Ishikawa (cell line): ENCODE measurements at regions not wholly inside any gene's neighbourhood (a gene's known extent, or its start where the extent isn't known, plus 50 kb on each side); places are given as distances from the start of the nearest gene placed in this dataset.

Source experiments
- CEBPB ChIP-seq: IDR thresholded peaks from 2 replicates; pipeline ENCODE4 v1.6.1; 2012
- CREB1 ChIP-seq: IDR thresholded peaks from 2 replicates; pipeline ENCODE4 v1.6.1; 2012; ENCODE audit warnings: low read depth
- EGR1 ChIP-seq: IDR thresholded peaks from 2 replicates; pipeline ENCODE4 v1.6.1; 2012
- EP300 ChIP-seq: IDR thresholded peaks from 2 replicates; pipeline ENCODE4 v1.6.1; 2012; ENCODE audit warnings: borderline replicate concordance
- FOXM1 ChIP-seq: IDR thresholded peaks from 2 replicates; pipeline ENCODE4 v1.6.1; 2012; ENCODE audit warnings: low read depth, borderline replicate concordance
- MAX ChIP-seq: IDR thresholded peaks from 2 replicates; pipeline ENCODE4 v1.6.1; 2012
- NFIC ChIP-seq: IDR thresholded peaks from 2 replicates; pipeline ENCODE4 v1.6.1; 2012
- RAD21 ChIP-seq: IDR thresholded peaks from 2 replicates; pipeline ENCODE4 v1.6.1; 2012; ENCODE audit warnings: low read depth
- TAF1 ChIP-seq: IDR thresholded peaks from 2 replicates; pipeline ENCODE4 v1.6.1; 2012; ENCODE audit warnings: low read depth, mild to moderate bottlenecking
- TCF12 ChIP-seq: IDR thresholded peaks from 2 replicates; pipeline ENCODE4 v1.6.1; 2012; ENCODE audit warnings: low read depth
- TEAD4 ChIP-seq: IDR thresholded peaks from 2 replicates; pipeline ENCODE4 v1.6.1; 2012
- YY1 ChIP-seq: IDR thresholded peaks from 2 replicates; pipeline ENCODE4 v1.6.1; 2012; ENCODE audit warnings: low read depth
- ZBTB7A ChIP-seq: IDR thresholded peaks from 2 replicates; pipeline ENCODE4 v1.6.1; 2012; ENCODE audit warnings: low read depth
- TF ChIP-seq, protein P1 (sequence below): IDR thresholded peaks from 2 replicates; pipeline ENCODE4 v1.6.1; 2012
- TF ChIP-seq, protein P2 (sequence below): IDR thresholded peaks from 2 replicates; pipeline ENCODE4 v1.6.1; 2012; ENCODE audit warnings: low read depth, mild to moderate bottlenecking

GRCh38 chr7:1372063-1372462 is 87.2 kb downstream of the MICALL2 start:
- TF ChIP-seq YY1 (no peak), FOXM1 (no peak), TCF12 (no peak), NFIC (no peak), CEBPB (no peak), ZBTB7A (no peak), EGR1 (no peak), EP300 (no peak), TAF1 (no peak), RAD21 (no peak), CREB1 (no peak), MAX (no peak), TEAD4 (no peak)
- TF ChIP-seq, protein P1, sequence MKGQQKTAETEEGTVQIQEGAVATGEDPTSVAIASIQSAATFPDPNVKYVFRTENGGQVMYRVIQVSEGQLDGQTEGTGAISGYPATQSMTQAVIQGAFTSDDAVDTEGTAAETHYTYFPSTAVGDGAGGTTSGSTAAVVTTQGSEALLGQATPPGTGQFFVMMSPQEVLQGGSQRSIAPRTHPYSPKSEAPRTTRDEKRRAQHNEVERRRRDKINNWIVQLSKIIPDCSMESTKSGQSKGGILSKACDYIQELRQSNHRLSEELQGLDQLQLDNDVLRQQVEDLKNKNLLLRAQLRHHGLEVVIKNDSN = no peak
- TF ChIP-seq, protein P2, sequence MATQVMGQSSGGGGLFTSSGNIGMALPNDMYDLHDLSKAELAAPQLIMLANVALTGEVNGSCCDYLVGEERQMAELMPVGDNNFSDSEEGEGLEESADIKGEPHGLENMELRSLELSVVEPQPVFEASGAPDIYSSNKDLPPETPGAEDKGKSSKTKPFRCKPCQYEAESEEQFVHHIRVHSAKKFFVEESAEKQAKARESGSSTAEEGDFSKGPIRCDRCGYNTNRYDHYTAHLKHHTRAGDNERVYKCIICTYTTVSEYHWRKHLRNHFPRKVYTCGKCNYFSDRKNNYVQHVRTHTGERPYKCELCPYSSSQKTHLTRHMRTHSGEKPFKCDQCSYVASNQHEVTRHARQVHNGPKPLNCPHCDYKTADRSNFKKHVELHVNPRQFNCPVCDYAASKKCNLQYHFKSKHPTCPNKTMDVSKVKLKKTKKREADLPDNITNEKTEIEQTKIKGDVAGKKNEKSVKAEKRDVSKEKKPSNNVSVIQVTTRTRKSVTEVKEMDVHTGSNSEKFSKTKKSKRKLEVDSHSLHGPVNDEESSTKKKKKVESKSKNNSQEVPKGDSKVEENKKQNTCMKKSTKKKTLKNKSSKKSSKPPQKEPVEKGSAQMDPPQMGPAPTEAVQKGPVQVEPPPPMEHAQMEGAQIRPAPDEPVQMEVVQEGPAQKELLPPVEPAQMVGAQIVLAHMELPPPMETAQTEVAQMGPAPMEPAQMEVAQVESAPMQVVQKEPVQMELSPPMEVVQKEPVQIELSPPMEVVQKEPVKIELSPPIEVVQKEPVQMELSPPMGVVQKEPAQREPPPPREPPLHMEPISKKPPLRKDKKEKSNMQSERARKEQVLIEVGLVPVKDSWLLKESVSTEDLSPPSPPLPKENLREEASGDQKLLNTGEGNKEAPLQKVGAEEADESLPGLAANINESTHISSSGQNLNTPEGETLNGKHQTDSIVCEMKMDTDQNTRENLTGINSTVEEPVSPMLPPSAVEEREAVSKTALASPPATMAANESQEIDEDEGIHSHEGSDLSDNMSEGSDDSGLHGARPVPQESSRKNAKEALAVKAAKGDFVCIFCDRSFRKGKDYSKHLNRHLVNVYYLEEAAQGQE = no peak

- TF ChIP-seq TAF1 = no peak
- TF ChIP-seq FOXM1 = no peak
- no peak for TF ChIP-seq RAD21
- TF ChIP-seq, protein P2 = no peak
- no peak for TF ChIP-seq NFIC
- TF ChIP-seq MAX = no peak
- TF ChIP-seq, protein P1 = no peak
- no peak for TF ChIP-seq CEBPB
- TF ChIP-seq YY1 = no peak
- TF ChIP-seq EGR1 = no peak
- TF ChIP-seq CREB1 = no peak
- no peak for TF ChIP-seq TCF12
Observed at GRCh38 chr7:1372671-1373379, 86.4 kb downstream of the MICALL2 start.

DNA sequence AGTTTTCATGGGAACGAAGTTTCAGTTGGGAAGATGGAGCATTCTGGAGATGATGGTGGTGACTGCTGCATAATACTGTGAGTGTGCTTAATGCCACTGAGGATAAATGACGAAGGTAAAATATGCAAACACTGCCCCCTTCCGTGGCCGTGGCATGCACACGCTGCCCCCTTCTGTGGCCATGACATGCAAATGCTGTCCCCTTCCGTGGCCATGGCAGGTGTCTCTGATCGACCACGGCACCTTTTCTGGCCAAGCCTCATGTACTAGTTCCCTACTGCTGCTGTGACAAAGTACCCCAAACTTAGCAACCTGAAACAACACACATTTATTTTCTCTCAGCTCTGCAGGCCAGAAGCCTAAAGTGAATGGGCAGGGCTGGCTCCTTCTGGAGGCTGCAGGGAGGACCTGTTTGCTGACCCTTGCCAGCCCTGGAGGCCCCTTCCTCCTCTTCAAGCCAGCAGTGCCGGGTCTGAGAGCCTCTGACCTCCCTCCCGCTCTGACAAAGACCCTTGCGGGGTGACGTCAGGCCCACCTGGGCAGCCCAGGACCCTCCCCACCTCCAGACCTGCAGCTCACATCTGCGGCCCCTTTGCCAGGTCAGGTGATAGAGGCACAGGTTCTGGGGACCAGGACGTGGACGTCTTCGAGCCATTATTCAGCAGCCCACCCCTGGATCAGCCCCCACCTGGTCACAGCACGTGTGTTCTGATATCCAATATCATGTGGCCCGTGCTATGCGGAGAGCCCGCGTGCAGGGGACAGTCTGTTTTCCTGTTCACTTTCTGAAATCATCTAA is 82.0 kb downstream of the MICALL2 start:
- no peak for TF ChIP-seq NFIC
- no peak for TF ChIP-seq EGR1
- TF ChIP-seq RAD21 = peak; percentile 48

DNA sequence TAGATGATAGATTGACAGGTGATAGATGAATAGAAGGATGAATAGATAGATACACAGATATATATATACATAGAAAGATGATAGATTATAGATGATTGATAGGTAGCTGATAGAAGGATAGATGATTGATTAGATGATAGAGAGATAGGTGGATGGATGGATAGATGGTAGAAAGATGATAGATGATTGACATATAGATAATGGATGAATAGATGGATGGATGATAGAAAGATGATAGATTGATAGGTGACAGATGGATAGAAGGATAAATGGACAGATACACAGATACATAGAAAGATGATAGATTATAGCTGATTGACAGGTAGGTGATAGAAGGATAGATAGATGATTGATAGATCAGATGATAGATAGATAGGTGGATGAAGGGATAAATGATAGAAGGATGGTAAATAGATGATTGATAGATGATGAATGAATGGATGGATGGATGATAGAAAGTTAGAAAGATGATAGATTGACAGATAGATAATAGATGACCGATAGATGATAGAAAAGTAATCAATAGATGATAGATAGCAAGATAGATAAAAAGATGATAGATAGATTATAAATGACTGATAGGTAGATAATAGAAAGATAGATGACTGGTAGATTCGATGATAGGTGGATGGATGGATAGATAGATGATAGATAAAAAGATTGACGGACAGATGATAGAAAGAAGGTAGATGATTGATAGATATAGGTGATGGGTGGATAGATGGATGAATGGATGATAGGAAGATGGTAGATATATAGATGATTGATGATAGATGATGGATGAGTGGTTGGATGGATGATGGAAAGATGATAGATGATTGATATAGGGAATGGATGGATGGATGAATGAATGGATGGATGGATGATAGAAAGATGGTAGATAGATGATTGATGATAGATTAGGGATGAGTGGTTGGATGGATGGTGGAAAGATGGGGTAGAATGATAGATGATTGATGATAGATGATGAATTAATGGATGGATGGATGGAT is 80.4 kb downstream of the MICALL2 start:
- TF ChIP-seq TAF1 (no peak), MAX (no peak), CREB1 (no peak)
- TF ChIP-seq, protein P1 = no peak

GRCh38 chr7:1380231-1380815 is 78.9 kb downstream of the MICALL2 start:
- TF ChIP-seq EP300 (no peak), TAF1 (no peak), TEAD4 (no peak), EGR1 (no peak), MAX (no peak), FOXM1 (no peak), RAD21 (no peak), NFIC (no peak), YY1 (no peak), CEBPB (no peak), TCF12 (no peak), CREB1 (no peak), ZBTB7A (no peak)
- TF ChIP-seq, protein P2 = no peak
- TF ChIP-seq, protein P1 = no peak
